HEK293 (cell line): ENCODE measurements at regions not wholly inside any gene's neighbourhood (a gene's known extent, or its start where the extent isn't known, plus 50 kb on each side); places are given as distances from the start of the nearest gene placed in this dataset.

ENCODE experiments used
- CTCF ChIA-PET: fragments of 350-600 bp; formaldehyde crosslinking; extraction: SDS; loops from one replicate; lab custom pipeline; 2021; ENCODE audit warnings: antibody characterized with exemption; lab: Yijun Ruan, JAX
- POLR2A ChIA-PET: fragments of 300-600 bp; formaldehyde crosslinking; extraction: SDS; loops from one replicate; lab custom pipeline; 2020; ENCODE audit warnings: antibody characterized with exemption, inconsistent platforms; lab: Yijun Ruan, JAX
- H3K27ac ChIP-seq: fragments of 200-500 bp; sonication (Bioruptor generic); 2 replicates; pipeline ENCODE4 v1.5.1; 2014; ENCODE audit warnings: low read depth, low read length, control low read depth, inconsistent platforms; ENCODE audit errors: extremely low read depth
- H3K36me3 ChIP-seq, 2 experiments: fragments of 200-500 bp in 1 of 2; sonication (Bioruptor generic) in 1 of 2; 1 replicate in 1 of 2; 2 replicates in 1 of 2; pipeline ENCODE4 v1.5.1; 2014 to 2017; ENCODE audit warnings: inconsistent platforms in 2 of 2, low read length in 2 of 2; ENCODE audit not compliant: control insufficient read depth in 2 of 2, insufficient read depth in 1 of 2
- H3K4me1 ChIP-seq: fragments of 200-500 bp; sonication (Bioruptor generic); 2 replicates; pipeline ENCODE4 v1.5.1; 2014; ENCODE audit warnings: mild to moderate bottlenecking, low read length, inconsistent platforms; ENCODE audit not compliant: control insufficient read depth, insufficient read depth
- H3K4me3 ChIP-seq: 2 replicates; pipeline ENCODE4 v1.5.1; 2011; ENCODE audit warnings: low read depth, mild to moderate bottlenecking, control low read depth, low read length, moderate library complexity
- H3K9me3 ChIP-seq: fragments of 200-500 bp; sonication (Bioruptor generic); 2 replicates; pipeline ENCODE4 v1.5.1; 2014; ENCODE audit warnings: low read depth, low read length, inconsistent platforms; ENCODE audit not compliant: control insufficient read depth, insufficient read depth
- EGR2 ChIP-seq: fragments of 450-650 bp; formaldehyde crosslinking; IDR thresholded peaks from 2 replicates; pipeline ENCODE4 v1.5.1; 2016; ENCODE audit warnings: low read depth, missing biosample characterization, missing genetic modification characterization
- GLI2 ChIP-seq: fragments of 450-650 bp; formaldehyde crosslinking; IDR thresholded peaks from 2 replicates; pipeline ENCODE4; 2017; ENCODE audit warnings: missing biosample characterization, missing genetic modification characterization, low read depth, borderline replicate concordance
- KLF8 ChIP-seq: fragments of 450-650 bp; formaldehyde crosslinking; IDR thresholded peaks from 2 replicates; pipeline ENCODE4 v1.5.1; 2016; ENCODE audit warnings: missing biosample characterization, missing genetic modification characterization
- SCRT2 ChIP-seq: fragments of 450-650 bp; formaldehyde crosslinking; IDR thresholded peaks from 2 replicates; pipeline ENCODE4 v1.5.1; 2016; ENCODE audit warnings: missing biosample characterization, missing genetic modification characterization
- SETDB1 ChIP-seq: IDR thresholded peaks from one replicate; pipeline ENCODE4 v1.6.1; 2017; ENCODE audit warnings: mild to moderate bottlenecking, low read length, moderate library complexity, mixed read lengths; ENCODE audit not compliant: insufficient read length
- SP7 ChIP-seq: fragments of 450-650 bp; formaldehyde crosslinking; IDR thresholded peaks from 2 replicates; pipeline ENCODE4 v1.5.1; 2016; ENCODE audit warnings: missing biosample characterization, missing genetic modification characterization
- TRIM28 ChIP-seq: IDR thresholded peaks from 2 replicates; pipeline ENCODE4 v1.6.1; 2011; ENCODE audit warnings: low read length, control low read depth, borderline replicate concordance
- ZBTB21 ChIP-seq: fragments of 450-650 bp; formaldehyde crosslinking; IDR thresholded peaks from 2 replicates; pipeline ENCODE4 v1.5.1; 2017; ENCODE audit warnings: missing biosample characterization, missing genetic modification characterization
- ZFHX2 ChIP-seq: fragments of 450-650 bp; formaldehyde crosslinking; conservative IDR thresholded peaks from 2 replicates; pipeline ENCODE4 v1.5.1; 2016; ENCODE audit warnings: missing biosample characterization, missing genetic modification characterization
- ZNF184 ChIP-seq: fragments of 450-650 bp; IDR thresholded peaks from 2 replicates; pipeline ENCODE4 v1.5.1; 2018; ENCODE audit warnings: missing biosample characterization, mild to moderate bottlenecking, missing genetic modification characterization
- ZNF311 ChIP-seq: fragments of 450-650 bp; formaldehyde crosslinking; IDR thresholded peaks from 2 replicates; pipeline ENCODE4 v1.5.1; 2017; ENCODE audit warnings: missing biosample characterization, missing genetic modification characterization, borderline replicate concordance
- ZNF324 ChIP-seq: fragments of 450-650 bp; formaldehyde crosslinking; IDR thresholded peaks from 2 replicates; pipeline ENCODE4 v1.5.1; 2016; ENCODE audit warnings: missing biosample characterization, missing genetic modification characterization
- ZNF423 ChIP-seq: fragments of 450-650 bp; formaldehyde crosslinking; IDR thresholded peaks from 2 replicates; pipeline ENCODE4 v1.5.1; 2016; ENCODE audit warnings: missing biosample characterization, missing genetic modification characterization
- ZNF510 ChIP-seq: fragments of 450-650 bp; formaldehyde crosslinking; IDR thresholded peaks from 2 replicates; pipeline ENCODE4 v1.5.1; 2018; ENCODE audit warnings: mild to moderate bottlenecking, missing genetic modification characterization, missing biosample characterization; ENCODE audit not compliant: insufficient replicate concordance
- ZNF626 ChIP-seq: fragments of 450-650 bp; sonication (Bioruptor Pico); formaldehyde crosslinking; IDR thresholded peaks from 2 replicates; pipeline ENCODE4 v1.5.1; 2018; ENCODE audit warnings: missing biosample characterization, missing genetic modification characterization, inconsistent platforms
- ZNF777 ChIP-seq: fragments of 450-650 bp; formaldehyde crosslinking; IDR thresholded peaks from 2 replicates; pipeline ENCODE4 v1.5.1; 2017; ENCODE audit warnings: missing biosample characterization, missing genetic modification characterization, borderline replicate concordance
- ZSCAN16 ChIP-seq: fragments of 450-650 bp; formaldehyde crosslinking; IDR thresholded peaks from 2 replicates; pipeline ENCODE4 v1.5.1; 2016; ENCODE audit warnings: missing biosample characterization, missing genetic modification characterization
- ZXDB ChIP-seq: fragments of 450-650 bp; formaldehyde crosslinking; IDR thresholded peaks from 2 replicates; pipeline ENCODE4 v1.5.1; 2016; ENCODE audit warnings: missing biosample characterization, missing genetic modification characterization
- TF ChIP-seq, protein P1 (sequence below): fragments of 450-650 bp; formaldehyde crosslinking; IDR thresholded peaks from 2 replicates; pipeline ENCODE4 v1.5.1; 2016; ENCODE audit warnings: missing biosample characterization, missing genetic modification characterization, low read depth
- TF ChIP-seq, protein P2 (sequence below): fragments of 450-650 bp; formaldehyde crosslinking; IDR thresholded peaks from 2 replicates; pipeline ENCODE4 v1.5.1; 2017; ENCODE audit warnings: missing biosample characterization, missing genetic modification characterization
- TF ChIP-seq, protein P3 (sequence below): IDR thresholded peaks from 2 replicates; pipeline ENCODE4 v1.6.1; 2011; ENCODE audit warnings: mild to moderate bottlenecking, low read depth, low read length, borderline replicate concordance
- TF ChIP-seq, protein P4 (sequence below): fragments of 450-650 bp; formaldehyde crosslinking; IDR thresholded peaks from 2 replicates; pipeline ENCODE4; 2016; ENCODE audit warnings: missing biosample characterization, missing genetic modification characterization
- TF ChIP-seq, protein P5 (sequence below): fragments of 450-650 bp; formaldehyde crosslinking; IDR thresholded peaks from 2 replicates; pipeline ENCODE4 v1.5.1; 2017; ENCODE audit warnings: missing biosample characterization, missing genetic modification characterization

DNA sequence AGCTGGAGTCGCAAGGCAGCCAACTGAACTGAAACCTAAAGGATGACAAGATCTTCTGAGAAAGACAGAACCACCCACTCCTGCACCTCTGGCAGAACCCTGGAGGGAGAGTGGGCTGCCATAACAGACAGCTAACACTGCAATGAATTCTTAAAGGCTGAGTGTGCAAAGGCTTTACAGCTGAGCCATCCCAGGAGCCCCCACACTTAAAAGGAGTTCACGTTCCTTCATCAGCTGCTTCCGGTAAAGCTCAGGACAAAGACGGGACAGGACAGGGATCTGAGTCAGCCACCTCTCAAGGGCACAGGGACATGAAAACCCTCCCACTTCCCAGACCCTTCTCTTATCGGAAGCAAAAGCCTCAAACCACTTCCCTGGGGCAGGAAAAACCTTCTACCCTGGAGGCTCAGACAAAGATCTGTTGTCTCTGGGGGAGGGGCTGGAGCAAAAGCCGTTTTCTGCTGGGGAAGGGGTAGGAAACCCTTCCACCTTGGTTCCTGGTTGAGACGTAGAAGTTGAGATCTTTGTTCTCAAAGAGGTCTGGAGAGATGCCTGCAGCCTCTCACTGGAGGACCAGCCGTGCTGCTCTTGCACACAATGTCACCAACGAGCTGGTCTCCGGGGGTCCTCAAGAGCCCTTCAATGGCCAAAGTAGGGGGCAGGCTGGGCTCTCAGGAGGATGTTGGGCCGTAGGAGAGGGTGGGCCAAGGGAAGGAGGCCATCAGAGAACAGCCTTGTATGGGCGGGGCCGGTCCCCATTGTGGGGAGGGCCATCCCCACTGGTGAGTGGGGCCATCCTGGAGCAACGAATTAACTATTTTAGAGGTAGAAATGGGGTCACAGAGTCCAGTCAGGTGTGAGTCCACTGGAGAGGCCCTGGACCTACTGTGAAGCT is 452.4 kb downstream of the PTPRU start:
- Histone ChIP-seq H3K4me1 (no peaks in the 10 kb centered on the region), H3K36me3 (no peaks in the 10 kb centered on the region), H3K9me3 (no peaks in the 10 kb centered on the region), H3K4me3 (no peak overlapping the region), H3K27ac (no peak overlapping the region)
- TF ChIP-seq TRIM28 (no peak), ZBTB21 (tag by site-specific recombination) (no peak), EGR2 (tag by site-specific recombination) (peak; percentile 39; the same call in 1 of the 2 replicates), ZNF311 (tag by site-specific recombination) (no peak), ZNF510 (tag by site-specific recombination) (no peak), ZFHX2 (tag by site-specific recombination) (peak; percentile 26; the same call in 1 of the 2 replicates)
- ChIA-PET POLR2A (no interaction called here), CTCF (interaction anchor here (0.7 to 2.7 kb wide), 6 partner anchors 9 to 545 kb away, joined by 3 to 11 read pairs (median 3); no protein-coding TSS in a partner anchor)

DNA sequence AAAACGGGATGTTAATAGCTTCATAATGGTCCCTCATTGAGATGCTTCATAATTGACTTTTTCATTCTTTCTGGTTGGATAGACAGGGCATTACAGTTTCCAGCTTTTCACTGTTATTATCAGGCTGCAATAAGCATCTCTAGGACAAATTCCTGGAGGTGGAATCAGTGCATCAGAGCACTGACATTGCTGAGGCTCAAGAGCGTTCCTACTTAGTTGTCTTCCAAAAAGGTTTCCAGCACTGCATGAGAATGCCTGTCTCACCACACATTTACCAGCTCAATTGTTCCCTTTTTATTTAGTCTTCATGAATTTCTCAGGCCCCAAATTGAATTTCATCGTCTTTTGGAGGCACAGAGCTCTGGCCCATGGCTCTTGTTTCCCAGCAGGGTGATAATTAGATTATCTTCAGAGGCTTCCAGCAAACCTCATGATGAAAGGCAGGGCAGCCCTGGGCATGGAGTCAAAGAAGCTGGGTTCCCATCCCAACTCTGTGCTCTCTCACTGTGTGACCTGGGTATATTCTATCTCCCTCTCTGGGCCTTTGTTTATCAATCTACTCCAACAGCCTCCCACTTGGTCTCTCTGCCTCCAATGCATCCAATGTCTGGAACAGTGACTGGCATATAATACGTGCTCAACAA is 451.4 kb downstream of the PTPRU start:
- Histone ChIP-seq H3K4me3 (no peak overlapping the region), H3K36me3 (no peaks in the 10 kb centered on the region), H3K4me1 (no peaks in the 10 kb centered on the region; the same call in 1 of the 2 replicates), H3K9me3 (no peaks in the 10 kb centered on the region), H3K27ac (no peak overlapping the region)
- TF ChIP-seq, protein P1, sequence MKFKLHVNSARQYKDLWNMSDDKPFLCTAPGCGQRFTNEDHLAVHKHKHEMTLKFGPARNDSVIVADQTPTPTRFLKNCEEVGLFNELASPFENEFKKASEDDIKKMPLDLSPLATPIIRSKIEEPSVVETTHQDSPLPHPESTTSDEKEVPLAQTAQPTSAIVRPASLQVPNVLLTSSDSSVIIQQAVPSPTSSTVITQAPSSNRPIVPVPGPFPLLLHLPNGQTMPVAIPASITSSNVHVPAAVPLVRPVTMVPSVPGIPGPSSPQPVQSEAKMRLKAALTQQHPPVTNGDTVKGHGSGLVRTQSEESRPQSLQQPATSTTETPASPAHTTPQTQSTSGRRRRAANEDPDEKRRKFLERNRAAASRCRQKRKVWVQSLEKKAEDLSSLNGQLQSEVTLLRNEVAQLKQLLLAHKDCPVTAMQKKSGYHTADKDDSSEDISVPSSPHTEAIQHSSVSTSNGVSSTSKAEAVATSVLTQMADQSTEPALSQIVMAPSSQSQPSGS (tag by site-specific recombination), result no peak
- TF ChIP-seq, protein P2, sequence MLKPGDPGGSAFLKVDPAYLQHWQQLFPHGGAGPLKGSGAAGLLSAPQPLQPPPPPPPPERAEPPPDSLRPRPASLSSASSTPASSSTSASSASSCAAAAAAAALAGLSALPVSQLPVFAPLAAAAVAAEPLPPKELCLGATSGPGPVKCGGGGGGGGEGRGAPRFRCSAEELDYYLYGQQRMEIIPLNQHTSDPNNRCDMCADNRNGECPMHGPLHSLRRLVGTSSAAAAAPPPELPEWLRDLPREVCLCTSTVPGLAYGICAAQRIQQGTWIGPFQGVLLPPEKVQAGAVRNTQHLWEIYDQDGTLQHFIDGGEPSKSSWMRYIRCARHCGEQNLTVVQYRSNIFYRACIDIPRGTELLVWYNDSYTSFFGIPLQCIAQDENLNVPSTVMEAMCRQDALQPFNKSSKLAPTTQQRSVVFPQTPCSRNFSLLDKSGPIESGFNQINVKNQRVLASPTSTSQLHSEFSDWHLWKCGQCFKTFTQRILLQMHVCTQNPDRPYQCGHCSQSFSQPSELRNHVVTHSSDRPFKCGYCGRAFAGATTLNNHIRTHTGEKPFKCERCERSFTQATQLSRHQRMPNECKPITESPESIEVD (tag by site-specific recombination), result no peak
- CTCF ChIA-PET, result interaction anchor here (0.6 to 2.7 kb wide), 8 partner anchors 10 to 546 kb away, joined by 3 to 11 read pairs (median 4); partner anchors contain the start of gene PTPRU
- POLR2A ChIA-PET, result no interaction called here

DNA sequence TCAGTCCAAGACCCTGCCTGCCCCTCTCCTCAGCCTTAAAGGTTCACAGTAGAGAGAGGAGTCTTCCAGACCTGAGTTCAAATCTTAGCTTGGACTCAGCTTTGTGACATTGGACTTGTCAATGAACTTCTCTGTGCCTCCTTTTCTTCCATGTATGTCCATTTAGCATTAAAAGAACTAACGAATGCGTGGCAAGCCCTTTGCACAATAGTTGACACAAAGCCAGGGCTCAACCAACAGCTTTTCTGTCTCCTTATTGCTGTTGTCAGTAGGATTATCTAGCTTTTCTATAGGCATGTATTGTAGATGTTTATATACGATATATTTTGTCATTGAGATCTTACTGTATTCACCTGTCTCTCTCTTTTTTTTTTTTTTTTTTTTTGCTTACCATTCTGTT is 450.8 kb downstream of the PTPRU start:
- no peak overlapping the region for H3K4me3 ChIP-seq
- CTCF ChIA-PET, result interaction anchor here (0.6 to 2.7 kb wide), 3 partner anchors 10 to 451 kb away, joined by 5 to 11 read pairs (median 6); partner anchors contain the start of gene PTPRU
- no peaks in the 10 kb centered on the region for H3K36me3 ChIP-seq
- no peak overlapping the region for H3K27ac ChIP-seq
- POLR2A ChIA-PET, result no interaction called here
- no peaks in the 10 kb centered on the region; the same call in 1 of the 2 replicates for H3K4me1 ChIP-seq
- H3K9me3 ChIP-seq, result no peaks in the 10 kb centered on the region
- no peak for TF ChIP-seq KLF8 (tag by site-specific recombination)
- TF ChIP-seq GLI2 (tag by site-specific recombination), result no peak
- TF ChIP-seq ZNF324 (tag by site-specific recombination), result no peak
- no peak for TF ChIP-seq SETDB1
- no peak for TF ChIP-seq ZSCAN16 (tag by site-specific recombination)
- TF ChIP-seq ZNF626 (tag by site-specific recombination), result no peak
- no peak for TF ChIP-seq ZNF184 (tag by site-specific recombination)
- TF ChIP-seq SCRT2 (tag by site-specific recombination), result no peak
- TF ChIP-seq ZNF423, result no peak
- TF ChIP-seq ZXDB (tag by site-specific recombination), result no peak
- TF ChIP-seq, protein P3, sequence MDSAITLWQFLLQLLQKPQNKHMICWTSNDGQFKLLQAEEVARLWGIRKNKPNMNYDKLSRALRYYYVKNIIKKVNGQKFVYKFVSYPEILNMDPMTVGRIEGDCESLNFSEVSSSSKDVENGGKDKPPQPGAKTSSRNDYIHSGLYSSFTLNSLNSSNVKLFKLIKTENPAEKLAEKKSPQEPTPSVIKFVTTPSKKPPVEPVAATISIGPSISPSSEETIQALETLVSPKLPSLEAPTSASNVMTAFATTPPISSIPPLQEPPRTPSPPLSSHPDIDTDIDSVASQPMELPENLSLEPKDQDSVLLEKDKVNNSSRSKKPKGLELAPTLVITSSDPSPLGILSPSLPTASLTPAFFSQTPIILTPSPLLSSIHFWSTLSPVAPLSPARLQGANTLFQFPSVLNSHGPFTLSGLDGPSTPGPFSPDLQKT, result no peak
- TF ChIP-seq, protein P4, sequence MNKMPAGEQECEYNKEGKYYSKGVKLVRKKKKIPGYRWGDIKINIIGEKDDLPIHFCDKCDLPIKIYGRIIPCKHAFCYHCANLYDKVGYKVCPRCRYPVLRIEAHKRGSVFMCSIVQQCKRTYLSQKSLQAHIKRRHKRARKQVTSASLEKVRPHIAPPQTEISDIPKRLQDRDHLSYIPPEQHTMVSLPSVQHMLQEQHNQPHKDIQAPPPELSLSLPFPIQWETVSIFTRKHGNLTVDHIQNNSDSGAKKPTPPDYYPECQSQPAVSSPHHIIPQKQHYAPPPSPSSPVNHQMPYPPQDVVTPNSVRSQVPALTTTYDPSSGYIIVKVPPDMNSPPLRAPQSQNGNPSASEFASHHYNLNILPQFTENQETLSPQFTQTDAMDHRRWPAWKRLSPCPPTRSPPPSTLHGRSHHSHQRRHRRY, result no peak
- TF ChIP-seq, protein P5, sequence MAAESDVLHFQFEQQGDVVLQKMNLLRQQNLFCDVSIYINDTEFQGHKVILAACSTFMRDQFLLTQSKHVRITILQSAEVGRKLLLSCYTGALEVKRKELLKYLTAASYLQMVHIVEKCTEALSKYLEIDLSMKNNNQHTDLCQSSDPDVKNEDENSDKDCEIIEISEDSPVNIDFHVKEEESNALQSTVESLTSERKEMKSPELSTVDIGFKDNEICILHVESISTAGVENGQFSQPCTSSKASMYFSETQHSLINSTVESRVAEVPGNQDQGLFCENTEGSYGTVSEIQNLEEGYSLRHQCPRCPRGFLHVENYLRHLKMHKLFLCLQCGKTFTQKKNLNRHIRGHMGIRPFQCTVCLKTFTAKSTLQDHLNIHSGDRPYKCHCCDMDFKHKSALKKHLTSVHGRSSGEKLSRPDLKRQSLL (tag by site-specific recombination), result no peak
- no peak for TF ChIP-seq ZNF777
- no peak for TF ChIP-seq SP7 (tag by site-specific recombination)
